NCI-H2196 treated with DMSO at 0.1 percent for 48 hours (cell line): ENCODE measurements at regions not wholly inside any gene's neighbourhood (a gene's known extent, or its start where the extent isn't known, plus 50 kb on each side); places are given as distances from the start of the nearest gene placed in this dataset.

Experiments
- DNase-seq: peaks from one replicate; lab custom pipeline; 2025; ENCODE audit not compliant: unreplicated experiment; lab: John Stamatoyannopoulos, UW

- DNase-seq = no peak
Measured at GRCh38 chr16:6110346-6110745, 1012.8 kb upstream of the EEF2KMT start.

- DNase-seq = no peak
Measured at GRCh38 chr16:6106061-6106460, 1008.5 kb upstream of the EEF2KMT start.

GRCh38 chr16:6105115-6105514 lies 1007.5 kb upstream of the EEF2KMT start:
- no peak for DNase-seq

- no peak for DNase-seq
Measured at GRCh38 chr16:6104428-6104827, 1006.8 kb upstream of the EEF2KMT start.

- DNase-seq = no peak
Measured at GRCh38 chr16:6103561-6103960, 1006.0 kb upstream of the EEF2KMT start.

GRCh38 chr16:6099102-6099501 lies 1001.5 kb upstream of the EEF2KMT start:
- no peak for DNase-seq

- DNase-seq = no peak
Measured at GRCh38 chr16:6096931-6097670, 999.5 kb upstream of the EEF2KMT start.

- no peak for DNase-seq
Measured at GRCh38 chr16:6095414-6095813, 997.8 kb upstream of the EEF2KMT start.

- DNase-seq = no peak
Measured at GRCh38 chr16:6091021-6091420, 993.4 kb upstream of the EEF2KMT start.

GRCh38 chr16:6081320-6081976 lies 983.9 kb upstream of the EEF2KMT start:
- DNase-seq = no peak

- no peak for DNase-seq
Measured at GRCh38 chr16:6076631-6077030, 979.0 kb upstream of the EEF2KMT start.

GRCh38 chr16:6068063-6068462 lies 970.5 kb upstream of the EEF2KMT start:
- DNase-seq = no peak

GRCh38 chr16:6066652-6067051 lies 969.1 kb upstream of the EEF2KMT start:
- no peak for DNase-seq

GRCh38 chr16:6063526-6063925 lies 965.9 kb upstream of the EEF2KMT start:
- no peak for DNase-seq

- no peak for DNase-seq
Measured at GRCh38 chr16:6059671-6060070, 962.1 kb upstream of the EEF2KMT start.

GRCh38 chr16:6057821-6058220 lies 960.2 kb upstream of the EEF2KMT start:
- DNase-seq = no peak

- DNase-seq = no peak
Measured at GRCh38 chr16:6048017-6048416, 950.4 kb upstream of the EEF2KMT start.

- no peak for DNase-seq
Measured at GRCh38 chr16:6047325-6047724, 949.7 kb upstream of the EEF2KMT start.

GRCh38 chr16:6038941-6039645 lies 941.5 kb upstream of the EEF2KMT start:
- DNase-seq = no peak

- DNase-seq = no peak
Measured at GRCh38 chr16:6035161-6035560, 937.6 kb upstream of the EEF2KMT start.

- no peak for DNase-seq
Measured at GRCh38 chr16:6034511-6034910, 936.9 kb upstream of the EEF2KMT start.

GRCh38 chr16:6032438-6032837 lies 934.8 kb upstream of the EEF2KMT start:
- no peak for DNase-seq
